Liver (tissue), 7 donors: ENCODE measurements at regions not wholly inside any gene's neighbourhood (a gene's known extent, or its start where the extent isn't known, plus 50 kb on each side); places are given as distances from the start of the nearest gene placed in this dataset.

ENCODE experiments used
- DNase-seq: peaks from one replicate; pipeline ENCODE4 v3.0.0-alpha.2; 2017; ENCODE audit warnings: low spot score
- H3K27ac ChIP-seq, 2 donors: one replicate each; pipeline ENCODE4 v1.7.0; 2013; ENCODE audit warnings: inconsistent platforms in 2 of 2, low read length in 2 of 2, control low read depth in 1 of 2, low read depth in 1 of 2, mild to moderate bottlenecking in 1 of 2
- H3K27me3 ChIP-seq, 4 donors: one replicate each; pipeline versions ENCODE4 v1.6.1 to v1.7.0; 2013; ENCODE audit warnings: low read length in 3 of 4, inconsistent platforms in 1 of 4, mild to moderate bottlenecking in 1 of 4, moderate library complexity in 1 of 4; ENCODE audit not compliant: control insufficient read depth in 4 of 4, insufficient read depth in 4 of 4
- H3K36me3 ChIP-seq, 4 donors: one replicate each; pipeline versions ENCODE4 v1.6.1 to v1.7.0; 2013; ENCODE audit warnings: low read length in 3 of 4, mild to moderate bottlenecking in 3 of 4, low read depth in 1 of 4, moderate library complexity in 1 of 4; ENCODE audit not compliant: control insufficient read depth in 4 of 4, insufficient read depth in 3 of 4
- H3K4me1 ChIP-seq, 4 donors: one replicate each; pipeline versions ENCODE4 v1.6.1 to v1.7.0; 2013; ENCODE audit warnings: low read length in 3 of 4, mild to moderate bottlenecking in 3 of 4, moderate library complexity in 1 of 4; ENCODE audit not compliant: control insufficient read depth in 4 of 4, insufficient read depth in 4 of 4
- H3K4me3 ChIP-seq, 3 donors: one replicate each; pipeline versions ENCODE4 v1.6.1 to v1.7.0; 2013; ENCODE audit warnings: low read length in 3 of 3, control low read depth in 1 of 3, low read depth in 1 of 3, mild to moderate bottlenecking in 1 of 3
- H3K9ac ChIP-seq, 2 donors: one replicate each; pipeline ENCODE4 v1.7.0; 2013; ENCODE audit warnings: low read length in 2 of 2, mild to moderate bottlenecking in 2 of 2, moderate library complexity in 2 of 2, control low read depth in 1 of 2, low read depth in 1 of 2
- H3K9me3 ChIP-seq, 4 donors: one replicate each; pipeline versions ENCODE4 v1.6.1 to v1.7.0; 2013; ENCODE audit warnings: low read length in 3 of 4; ENCODE audit not compliant: control insufficient read depth in 4 of 4
- EGR1 ChIP-seq, 2 donors: IDR thresholded peaks; 2 replicates each; pipeline ENCODE4 v1.6.1; 2016 to 2018; ENCODE audit warnings: antibody characterized with exemption in 2 of 2, low read depth in 2 of 2
- FOXA1 ChIP-seq: IDR thresholded peaks from 2 replicates; pipeline ENCODE4 v1.6.1; 2016; ENCODE audit warnings: antibody characterized with exemption
- RAD21 ChIP-seq, 2 donors: IDR thresholded peaks; 2 replicates each; pipeline ENCODE4 v1.6.1; 2016; ENCODE audit warnings: antibody characterized with exemption in 2 of 2, mild to moderate bottlenecking in 2 of 2
- SP1 ChIP-seq: IDR thresholded peaks from 2 replicates; pipeline ENCODE4 v1.6.1; 2018; ENCODE audit warnings: antibody characterized with exemption, mild to moderate bottlenecking
- TAF1 ChIP-seq: conservative IDR thresholded peaks from 2 replicates; pipeline ENCODE4 v1.6.1; 2016; ENCODE audit warnings: antibody characterized with exemption, mild to moderate bottlenecking
- YY1 ChIP-seq: IDR thresholded peaks from 2 replicates; pipeline ENCODE4 v1.6.1; 2016; ENCODE audit warnings: antibody characterized with exemption, mild to moderate bottlenecking
- WGBS: extraction: QIAGEN DNeasy Blood & Tissue Kit; methylation state at CpG from one replicate; pipeline ENCODE4 v1.1.7; 2013; 5-methylcytosine and 5-hydroxymethylcytosine counted together
- TF ChIP-seq, protein P1 (sequence below): IDR thresholded peaks from 2 replicates; pipeline ENCODE4 v1.6.1; 2016; ENCODE audit warnings: antibody characterized with exemption
- TF ChIP-seq, protein P2 (sequence below): IDR thresholded peaks from 2 replicates; pipeline ENCODE4 v1.6.1; 2016; ENCODE audit warnings: antibody characterized with exemption
- TF ChIP-seq, protein P3 (sequence below): IDR thresholded peaks from 2 replicates; pipeline ENCODE4 v1.6.1; 2016; ENCODE audit warnings: antibody characterized with exemption
- donor health status: healthy.
- donor health status: healthy.
- donor health status: healthy.
- donor health status: healthy.

DNA sequence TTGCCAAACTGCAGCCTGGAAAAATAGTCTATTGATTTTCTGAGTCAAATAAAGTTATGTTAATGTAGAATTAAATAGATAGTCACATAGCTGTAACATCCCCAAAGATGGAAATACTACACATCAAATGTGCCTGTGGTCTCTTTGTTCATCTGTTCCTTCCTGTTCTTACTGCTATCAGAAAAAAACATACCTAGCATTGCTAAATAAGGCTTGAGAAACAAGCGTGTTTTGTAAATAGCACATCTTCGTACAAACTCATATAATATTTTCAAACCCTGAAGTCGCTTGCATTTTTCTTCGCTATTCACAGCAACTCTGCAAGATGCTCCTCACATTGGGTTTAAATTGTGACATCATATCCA is 116.1 kb downstream of the KLF6 start (continued):
- TF ChIP-seq, protein P1, sequence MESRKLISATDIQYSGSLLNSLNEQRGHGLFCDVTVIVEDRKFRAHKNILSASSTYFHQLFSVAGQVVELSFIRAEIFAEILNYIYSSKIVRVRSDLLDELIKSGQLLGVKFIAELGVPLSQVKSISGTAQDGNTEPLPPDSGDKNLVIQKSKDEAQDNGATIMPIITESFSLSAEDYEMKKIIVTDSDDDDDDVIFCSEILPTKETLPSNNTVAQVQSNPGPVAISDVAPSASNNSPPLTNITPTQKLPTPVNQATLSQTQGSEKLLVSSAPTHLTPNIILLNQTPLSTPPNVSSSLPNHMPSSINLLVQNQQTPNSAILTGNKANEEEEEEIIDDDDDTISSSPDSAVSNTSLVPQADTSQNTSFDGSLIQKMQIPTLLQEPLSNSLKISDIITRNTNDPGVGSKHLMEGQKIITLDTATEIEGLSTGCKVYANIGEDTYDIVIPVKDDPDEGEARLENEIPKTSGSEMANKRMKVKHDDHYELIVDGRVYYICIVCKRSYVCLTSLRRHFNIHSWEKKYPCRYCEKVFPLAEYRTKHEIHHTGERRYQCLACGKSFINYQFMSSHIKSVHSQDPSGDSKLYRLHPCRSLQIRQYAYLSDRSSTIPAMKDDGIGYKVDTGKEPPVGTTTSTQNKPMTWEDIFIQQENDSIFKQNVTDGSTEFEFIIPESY: no peak

DNA sequence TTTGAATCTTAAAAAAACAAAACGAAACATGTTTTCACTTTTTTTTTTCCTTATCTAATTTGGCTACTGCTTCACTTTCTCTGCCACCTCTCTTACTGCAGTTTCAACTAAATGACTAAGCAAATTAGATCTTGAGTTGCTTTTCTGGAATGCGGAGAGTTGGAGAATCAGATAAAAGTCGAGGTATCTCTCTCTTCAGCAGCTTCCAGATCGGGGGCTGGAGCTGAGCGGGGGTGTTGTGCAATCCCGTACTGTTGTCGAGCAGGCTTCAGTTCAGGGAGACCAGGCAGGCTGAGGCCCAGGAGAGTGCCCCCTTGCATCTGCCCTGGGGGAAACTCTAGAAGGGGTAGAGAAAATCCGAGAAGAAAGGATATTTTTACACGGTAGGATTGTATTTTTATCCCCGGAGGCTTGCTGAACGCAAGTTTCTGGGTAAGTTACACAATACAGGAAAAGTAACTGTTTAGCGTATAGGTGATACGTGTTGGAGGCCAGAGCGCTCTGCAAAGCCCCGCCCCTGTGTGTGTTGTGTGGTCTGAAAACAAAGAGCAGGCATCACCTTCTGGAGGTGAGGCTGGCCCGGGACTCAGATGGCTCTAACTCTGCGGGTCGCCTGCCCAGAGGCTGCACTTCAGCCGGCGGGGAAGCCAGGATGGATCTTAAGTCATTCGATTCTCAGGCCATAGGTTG is 116.6 kb downstream of the KLF6 start:
- no peak for DNase-seq
- Histone ChIP-seq H3K9me3 (no peaks in the 10 kb centered on the region), H3K36me3 (no peaks in the 10 kb centered on the region), H3K27ac (peak overlapping the region; percentile 65 to 67), H3K4me1 (peaks cover 0 to 7% (median 2%) of the 10 kb centered on the region in 4 donors), H3K27me3 (no peaks in the 10 kb centered on the region), H3K9ac (peak overlapping the region; percentile 45 to 79), H3K4me3 (peak overlapping the region; percentile 44 to 63 (median 46))
- 19% methylated on average over 21 of the region's 21 CpGs for whole genome bisulfite sequencing
- TF ChIP-seq SP1 (no peak), RAD21 (IDR thresholded peaks at IDR 0.05) (peak; percentile 28 to 36), FOXA1 (no peak), YY1 (no peak)

DNA sequence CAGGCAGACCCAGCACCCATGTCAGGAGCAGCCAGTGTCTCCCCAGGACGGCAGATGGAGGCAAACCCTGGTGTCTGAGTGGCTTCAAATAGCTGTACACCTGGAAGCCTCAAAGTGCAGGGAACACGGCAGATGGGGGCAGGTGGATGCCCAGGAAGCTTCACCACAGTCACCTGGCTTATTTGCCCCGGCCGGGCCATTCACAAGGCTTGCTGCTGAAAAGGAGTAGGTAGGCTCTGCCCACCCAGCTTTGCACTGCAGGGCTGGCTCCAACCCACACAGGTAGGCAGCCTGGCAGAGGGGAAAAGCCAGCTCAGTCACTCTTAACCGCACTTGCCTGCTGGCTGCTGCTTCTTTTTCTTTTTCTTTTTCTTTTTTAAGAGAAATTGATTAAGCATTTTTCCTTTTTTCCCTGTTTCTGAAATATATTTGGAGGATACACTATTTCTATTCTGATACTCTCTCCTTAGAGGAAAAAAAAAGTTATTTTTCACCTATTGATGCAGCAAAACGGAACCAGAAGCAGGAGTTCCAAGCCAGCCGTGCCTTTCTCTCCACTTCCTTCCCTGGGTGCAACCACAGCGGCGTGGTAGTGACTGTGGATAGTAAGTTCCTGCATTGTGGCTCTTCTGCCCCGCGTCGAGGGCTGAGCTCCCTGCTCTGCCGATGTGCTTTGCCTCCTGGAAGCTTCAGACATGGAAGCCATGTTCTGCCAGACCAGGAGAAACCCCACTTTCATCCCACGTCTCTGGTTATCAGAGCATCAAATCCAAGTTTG is 118.3 kb downstream of the KLF6 start:
- no peaks in the 10 kb centered on the region for H3K9me3 ChIP-seq
- H3K9ac ChIP-seq: no peak overlapping the region
- peaks cover 0 to 7% (median 2%) of the 10 kb centered on the region in 4 donors for H3K4me1 ChIP-seq
- no peaks in the 10 kb centered on the region for H3K36me3 ChIP-seq
- H3K27me3 ChIP-seq: no peaks in the 10 kb centered on the region
- H3K27ac ChIP-seq: no peak overlapping the region
- no peak overlapping the region for H3K4me3 ChIP-seq
- DNase-seq: no peak
- 82% methylated on average over 14 of the region's 14 CpGs for WGBS
- TF ChIP-seq, protein P2, sequence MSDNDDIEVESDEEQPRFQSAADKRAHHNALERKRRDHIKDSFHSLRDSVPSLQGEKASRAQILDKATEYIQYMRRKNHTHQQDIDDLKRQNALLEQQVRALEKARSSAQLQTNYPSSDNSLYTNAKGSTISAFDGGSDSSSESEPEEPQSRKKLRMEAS: no peak

DNA sequence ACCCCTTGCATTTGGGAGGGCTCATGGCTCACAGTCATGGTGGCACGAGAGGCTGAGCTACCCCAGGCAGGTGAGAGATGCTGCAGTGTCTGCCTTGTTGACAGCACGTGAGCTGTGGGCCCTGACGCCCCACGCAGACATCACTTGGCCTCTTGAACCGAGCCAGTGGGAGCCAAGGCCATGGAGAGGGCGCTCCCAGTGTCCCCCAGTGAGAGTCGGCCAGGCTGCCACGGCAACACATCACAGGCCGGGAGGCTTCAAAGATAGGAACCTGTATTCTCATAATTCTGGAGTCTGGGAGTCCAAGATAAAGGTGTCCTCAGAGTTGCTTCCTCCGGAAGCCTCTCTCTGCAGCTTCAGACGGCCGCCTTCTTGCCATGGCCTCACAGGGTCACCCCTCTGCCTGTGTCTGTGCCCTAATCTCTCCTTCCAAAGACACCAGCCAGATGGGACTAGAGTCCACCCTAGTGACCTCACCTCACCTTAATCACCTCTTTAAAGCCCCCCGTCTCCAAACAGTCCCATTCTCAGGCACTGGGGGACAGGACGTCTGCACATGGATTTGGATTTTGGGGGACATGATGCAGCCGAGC is 119.6 kb downstream of the KLF6 start:
- WGBS: 81% methylated on average over 15 of the region's 15 CpGs

More for the DNA sequence above, 119.6 kb downstream of the KLF6 start:
- Histone ChIP-seq H3K4me1 (peaks cover 0 to 4% (median 2%) of the 10 kb centered on the region in 4 donors), H3K9ac (no peak overlapping the region), H3K27ac (no peak overlapping the region), H3K9me3 (no peaks in the 10 kb centered on the region), H3K4me3 (no peak overlapping the region), H3K27me3 (no peaks in the 10 kb centered on the region), H3K36me3 (no peaks in the 10 kb centered on the region)
- no peak for DNase-seq
- TF ChIP-seq, protein P2: no peak
- TF ChIP-seq TAF1 (no peak), EGR1 (IDR thresholded peaks at IDR 0.05; ENCODE audit: low read depth in 2 of 2) (no peak), SP1 (no peak), FOXA1 (no peak)
- TF ChIP-seq, protein P3, sequence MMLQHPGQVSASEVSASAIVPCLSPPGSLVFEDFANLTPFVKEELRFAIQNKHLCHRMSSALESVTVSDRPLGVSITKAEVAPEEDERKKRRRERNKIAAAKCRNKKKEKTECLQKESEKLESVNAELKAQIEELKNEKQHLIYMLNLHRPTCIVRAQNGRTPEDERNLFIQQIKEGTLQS: no peak
- TF ChIP-seq, protein P1: no peak
